Vagina (tissue), 2 donors: ENCODE measurements at regions not wholly inside any gene's neighbourhood (a gene's known extent, or its start where the extent isn't known, plus 50 kb on each side); places are given as distances from the start of the nearest gene placed in this dataset.

ENCODE experiments used
- POLR2A ChIP-seq, 2 donors: fragments of 450-650 bp; IDR thresholded peaks; one replicate each; pipeline ENCODE4 v1.6.1; 2017; ENCODE audit warnings: antibody characterized with exemption in 2 of 2, mild to moderate bottlenecking in 2 of 2, moderate library complexity in 2 of 2
- TF ChIP-seq, protein P1 (sequence below), 3 experiments: fragments of 450-650 bp in 2 of 3; fragments of 200-600 bp in 1 of 3; sonication (generic) in 1 of 3; IDR thresholded peaks; one replicate each; pipeline ENCODE4 v1.5.1; 2017 to 2019; ENCODE audit warnings: antibody characterized with exemption in 3 of 3, mild to moderate bottlenecking in 2 of 3, moderate library complexity in 2 of 3

GRCh38 chr5:66518052-66518451 is 78.1 kb upstream of the MAST4 start:
- TF ChIP-seq, protein P1, sequence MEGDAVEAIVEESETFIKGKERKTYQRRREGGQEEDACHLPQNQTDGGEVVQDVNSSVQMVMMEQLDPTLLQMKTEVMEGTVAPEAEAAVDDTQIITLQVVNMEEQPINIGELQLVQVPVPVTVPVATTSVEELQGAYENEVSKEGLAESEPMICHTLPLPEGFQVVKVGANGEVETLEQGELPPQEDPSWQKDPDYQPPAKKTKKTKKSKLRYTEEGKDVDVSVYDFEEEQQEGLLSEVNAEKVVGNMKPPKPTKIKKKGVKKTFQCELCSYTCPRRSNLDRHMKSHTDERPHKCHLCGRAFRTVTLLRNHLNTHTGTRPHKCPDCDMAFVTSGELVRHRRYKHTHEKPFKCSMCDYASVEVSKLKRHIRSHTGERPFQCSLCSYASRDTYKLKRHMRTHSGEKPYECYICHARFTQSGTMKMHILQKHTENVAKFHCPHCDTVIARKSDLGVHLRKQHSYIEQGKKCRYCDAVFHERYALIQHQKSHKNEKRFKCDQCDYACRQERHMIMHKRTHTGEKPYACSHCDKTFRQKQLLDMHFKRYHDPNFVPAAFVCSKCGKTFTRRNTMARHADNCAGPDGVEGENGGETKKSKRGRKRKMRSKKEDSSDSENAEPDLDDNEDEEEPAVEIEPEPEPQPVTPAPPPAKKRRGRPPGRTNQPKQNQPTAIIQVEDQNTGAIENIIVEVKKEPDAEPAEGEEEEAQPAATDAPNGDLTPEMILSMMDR (IDR thresholded peaks at IDR 0.05), result no peak
- TF ChIP-seq POLR2A (IDR thresholded peaks at IDR 0.05), result no peak
